ENCODE measurements at regions not wholly inside any gene's neighbourhood (a gene's known extent, or its start where the extent isn't known, plus 50 kb on each side); places are given as distances from the start of the nearest gene placed in this dataset.
A peak's percentile ranks its signal among the peaks of the same experiment; 100 is the strongest.

- H3K4me3 Mint-ChIP-seq: no peak overlapping the region
- no peaks in the 10 kb centered on the region for H3K4me1 ChIP-seq (ENCODE audit: control insufficient read depth, insufficient read depth, low read length, poor library complexity, severe bottlenecking)
- H3K9me3 Mint-ChIP-seq: peaks cover 0 to 31% (median 6%) of the 10 kb centered on the region in 7 donors
- ATAC-seq (ENCODE audit: low read depth in 2 of 2) (no peak), DNase-seq (no peak)
- H3K27me3 ChIP-seq (ENCODE audit: control insufficient read depth, insufficient read depth, low read length): peaks cover 10% of the 10 kb centered on the region
- no peaks in the 10 kb centered on the region for H3K36me3 ChIP-seq (ENCODE audit: control insufficient read depth, insufficient read depth, low read length)
- H3K27ac Mint-ChIP-seq: no peak overlapping the region
- peaks cover 9 to 11% of the 10 kb centered on the region in 2 experiments for H3K9me3 ChIP-seq (ENCODE audit: control insufficient read depth in 2 of 2, low read length in 2 of 2)
- H3K4me3 ChIP-seq (ENCODE audit: low read depth, low read length): no peak overlapping the region
- H3K36me3 Mint-ChIP-seq: peaks cover 4% of the 10 kb centered on the region
- H3K27me3 Mint-ChIP-seq: peaks cover 38% of the 10 kb centered on the region
- no peak overlapping the region for H3K27ac ChIP-seq (ENCODE audit: insufficient read depth, low read length, poor library complexity, severe bottlenecking)
- peaks cover 0 to 5% (median 3%) of the 10 kb centered on the region in 4 donors for H3K4me1 Mint-ChIP-seq
These were observed 81.3 kb upstream of the ITGA6 start for GRCh38 chr2:172345956-172346555.

DNA sequence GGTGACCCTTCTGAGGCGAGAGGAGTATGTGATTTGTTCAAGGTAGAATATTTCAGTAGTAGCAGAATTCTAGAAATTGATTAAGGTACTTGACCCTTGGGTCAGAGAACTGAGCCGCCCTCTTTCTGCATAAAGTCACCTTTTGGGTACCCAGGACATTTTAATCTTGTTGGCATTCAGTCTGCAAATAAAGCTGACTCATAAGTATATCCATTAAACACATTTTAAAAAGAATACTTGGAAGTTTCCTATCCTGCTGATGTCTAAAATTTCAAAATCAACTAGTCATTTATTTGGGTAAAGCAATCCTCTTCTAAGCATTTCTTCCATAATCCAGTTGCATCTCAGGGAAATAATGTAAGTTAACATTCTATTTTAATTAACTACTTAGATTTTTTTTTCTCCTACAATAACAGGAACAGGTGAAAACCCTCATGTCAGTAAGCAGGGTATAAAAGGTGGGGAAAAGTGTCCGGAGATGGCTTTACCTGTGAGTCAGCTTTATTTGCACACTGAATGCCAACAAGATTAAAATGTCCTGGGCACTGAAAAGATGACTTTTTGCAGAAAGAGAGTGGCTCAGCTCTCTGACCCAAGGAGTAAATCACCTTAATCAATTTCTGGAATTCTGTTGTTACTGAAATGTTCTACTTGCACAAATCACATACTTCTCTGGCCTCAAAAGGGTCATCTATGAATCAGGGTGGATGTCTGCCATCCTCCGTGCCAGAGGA, 78.7 kb upstream of the ITGA6 start:
- peaks cover 0 to 28% (median 6%) of the 10 kb centered on the region in 7 donors for H3K9me3 Mint-ChIP-seq
- H3K4me3 Mint-ChIP-seq: no peak overlapping the region
- no peak overlapping the region for H3K27ac Mint-ChIP-seq
- peaks cover 0 to 3% (median under 1%) of the 10 kb centered on the region in 4 donors for H3K4me1 Mint-ChIP-seq
- Histone ChIP-seq H3K27me3 (ENCODE audit: control insufficient read depth, insufficient read depth, low read length) (peaks cover 10% of the 10 kb centered on the region), H3K4me1 (ENCODE audit: control insufficient read depth, insufficient read depth, low read length, poor library complexity, severe bottlenecking) (no peaks in the 10 kb centered on the region), H3K36me3 (ENCODE audit: control insufficient read depth, insufficient read depth, low read length) (no peaks in the 10 kb centered on the region), H3K4me3 (ENCODE audit: low read depth, low read length) (no peak overlapping the region), H3K9me3 (ENCODE audit: control insufficient read depth in 2 of 2, low read length in 2 of 2) (peaks cover 9 to 11% of the 10 kb centered on the region in 2 experiments), H3K27ac (ENCODE audit: insufficient read depth, low read length, poor library complexity, severe bottlenecking) (no peak overlapping the region)
- DNase-seq (no peak), ATAC-seq (ENCODE audit: low read depth in 2 of 2) (no peak)
- H3K27me3 Mint-ChIP-seq: peaks cover 33% of the 10 kb centered on the region
- H3K36me3 Mint-ChIP-seq: peaks cover 2% of the 10 kb centered on the region

- no peaks in the 10 kb centered on the region for H3K4me1 ChIP-seq (ENCODE audit: control insufficient read depth, insufficient read depth, low read length, poor library complexity, severe bottlenecking)
- no peak overlapping the region for H3K27ac ChIP-seq (ENCODE audit: insufficient read depth, low read length, poor library complexity, severe bottlenecking)
- Mint-ChIP-seq H3K4me1 (no peaks in the 10 kb centered on the region), H3K9me3 (peaks cover 0 to 12% (median 2%) of the 10 kb centered on the region in 7 donors), H3K27ac (no peak overlapping the region), H3K27me3 (peaks cover 21% of the 10 kb centered on the region), H3K4me3 (no peak overlapping the region), H3K36me3 (no peaks in the 10 kb centered on the region)
- no peak for ATAC-seq (ENCODE audit: low read depth in 2 of 2)
- no peak for DNase-seq
- peaks cover 0 to 4% of the 10 kb centered on the region in 2 experiments for H3K9me3 ChIP-seq (ENCODE audit: control insufficient read depth in 2 of 2, low read length in 2 of 2)
- no peak overlapping the region for H3K4me3 ChIP-seq (ENCODE audit: low read depth, low read length)
- peaks cover 13% of the 10 kb centered on the region for H3K27me3 ChIP-seq (ENCODE audit: control insufficient read depth, insufficient read depth, low read length)
- no peaks in the 10 kb centered on the region for H3K36me3 ChIP-seq (ENCODE audit: control insufficient read depth, insufficient read depth, low read length)
These were observed 76.4 kb upstream of the ITGA6 start for GRCh38 chr2:172350839-172351479.

GRCh38 chr2:172351586-172351985, 75.8 kb upstream of the ITGA6 start:
- Histone ChIP-seq H3K27ac (ENCODE audit: insufficient read depth, low read length, poor library complexity, severe bottlenecking) (no peak overlapping the region), H3K4me3 (ENCODE audit: low read depth, low read length) (no peak overlapping the region), H3K27me3 (ENCODE audit: control insufficient read depth, insufficient read depth, low read length) (peaks cover 13% of the 10 kb centered on the region), H3K4me1 (ENCODE audit: control insufficient read depth, insufficient read depth, low read length, poor library complexity, severe bottlenecking) (no peaks in the 10 kb centered on the region), H3K9me3 (ENCODE audit: control insufficient read depth in 2 of 2, low read length in 2 of 2) (peaks cover 0 to 4% of the 10 kb centered on the region in 2 experiments), H3K36me3 (ENCODE audit: control insufficient read depth, insufficient read depth, low read length) (no peaks in the 10 kb centered on the region)
- no peaks in the 10 kb centered on the region for H3K4me1 Mint-ChIP-seq
- H3K27me3 Mint-ChIP-seq: peaks cover 18% of the 10 kb centered on the region
- peaks cover 0 to 11% (median 2%) of the 10 kb centered on the region in 7 donors for H3K9me3 Mint-ChIP-seq
- H3K27ac Mint-ChIP-seq: no peak overlapping the region
- ATAC-seq (ENCODE audit: low read depth in 2 of 2): no peak
- DNase-seq: no peak
- H3K4me3 Mint-ChIP-seq: no peak overlapping the region
- H3K36me3 Mint-ChIP-seq: no peaks in the 10 kb centered on the region

GRCh38 chr2:172354347-172354746, 73.0 kb upstream of the ITGA6 start:
- Mint-ChIP-seq H3K27me3 (peaks cover 6% of the 10 kb centered on the region), H3K4me1 (no peaks in the 10 kb centered on the region), H3K27ac (peak overlapping the region in 1 of 3 donors; percentile 36), H3K4me3 (no peak overlapping the region), H3K36me3 (no peaks in the 10 kb centered on the region), H3K9me3 (no peaks in the 10 kb centered on the region)
- no peak overlapping the region for H3K27ac ChIP-seq (ENCODE audit: insufficient read depth, low read length, poor library complexity, severe bottlenecking)
- H3K36me3 ChIP-seq (ENCODE audit: control insufficient read depth, insufficient read depth, low read length): no peaks in the 10 kb centered on the region
- no peak for DNase-seq
- ATAC-seq (ENCODE audit: low read depth in 2 of 2): no peak
- H3K4me1 ChIP-seq (ENCODE audit: control insufficient read depth, insufficient read depth, low read length, poor library complexity, severe bottlenecking): no peaks in the 10 kb centered on the region
- peaks cover 5% of the 10 kb centered on the region for H3K27me3 ChIP-seq (ENCODE audit: control insufficient read depth, insufficient read depth, low read length)
- H3K4me3 ChIP-seq (ENCODE audit: low read depth, low read length): no peak overlapping the region
- H3K9me3 ChIP-seq (ENCODE audit: control insufficient read depth in 2 of 2, low read length in 2 of 2): no peaks in the 10 kb centered on the region

- Mint-ChIP-seq H3K4me3 (no peak overlapping the region), H3K36me3 (no peaks in the 10 kb centered on the region), H3K27ac (peak overlapping the region in 1 of 3 donors; percentile 37), H3K4me1 (no peaks in the 10 kb centered on the region), H3K9me3 (no peaks in the 10 kb centered on the region), H3K27me3 (peaks cover 6% of the 10 kb centered on the region)
- no peaks in the 10 kb centered on the region for H3K36me3 ChIP-seq (ENCODE audit: control insufficient read depth, insufficient read depth, low read length)
- H3K4me1 ChIP-seq (ENCODE audit: control insufficient read depth, insufficient read depth, low read length, poor library complexity, severe bottlenecking): no peaks in the 10 kb centered on the region
- peaks cover 5% of the 10 kb centered on the region for H3K27me3 ChIP-seq (ENCODE audit: control insufficient read depth, insufficient read depth, low read length)
- H3K9me3 ChIP-seq (ENCODE audit: control insufficient read depth in 2 of 2, low read length in 2 of 2): no peaks in the 10 kb centered on the region
- ATAC-seq (ENCODE audit: low read depth in 2 of 2): no peak
- no peak for DNase-seq
- no peak overlapping the region for H3K27ac ChIP-seq (ENCODE audit: insufficient read depth, low read length, poor library complexity, severe bottlenecking)
- no peak overlapping the region for H3K4me3 ChIP-seq (ENCODE audit: low read depth, low read length)
These were observed 69.9 kb upstream of the ITGA6 start for GRCh38 chr2:172357442-172357841.

DNA sequence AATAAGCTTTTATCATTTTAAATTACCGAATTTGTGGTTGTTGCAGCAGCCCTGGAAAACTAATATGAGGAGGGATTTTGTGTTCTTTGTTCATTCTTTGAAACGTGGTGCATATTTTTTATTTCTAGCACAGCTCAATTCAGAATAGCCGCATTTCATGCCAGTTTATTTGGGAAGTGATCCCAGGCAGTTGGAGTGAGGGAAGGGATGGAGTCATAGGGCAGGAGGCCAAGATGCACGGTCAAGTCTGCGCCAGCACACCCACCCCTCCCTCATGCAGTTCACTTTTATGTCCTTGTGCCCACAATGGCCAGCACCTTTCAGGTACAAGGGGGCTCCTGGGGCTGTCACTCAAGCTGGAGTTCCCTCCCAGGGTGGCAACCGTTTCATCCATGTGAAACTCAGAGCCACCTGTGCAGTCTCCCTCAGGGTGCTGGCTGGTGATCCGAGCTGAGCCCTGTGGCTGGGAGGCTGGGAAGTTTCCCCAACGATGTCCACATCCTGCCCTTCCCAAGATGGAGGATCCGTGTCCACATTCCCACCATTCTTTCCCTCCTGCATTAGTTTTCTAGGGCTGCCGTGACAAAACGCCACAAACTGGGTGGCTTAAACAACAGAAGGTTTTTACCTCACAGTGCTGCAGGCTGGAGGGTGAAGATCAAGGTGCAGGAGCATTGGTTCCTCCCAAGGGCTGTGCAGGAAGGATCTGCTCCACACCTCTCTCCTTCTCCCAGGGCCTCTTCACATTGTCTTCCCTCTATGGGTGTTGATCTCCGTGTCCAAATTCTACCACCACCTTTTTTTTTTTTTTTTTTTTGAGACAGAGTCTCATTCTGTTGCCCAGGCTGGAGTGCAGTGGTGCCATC, 68.5 kb upstream of the ITGA6 start:
- Mint-ChIP-seq H3K27me3 (no peaks in the 10 kb centered on the region), H3K36me3 (no peaks in the 10 kb centered on the region), H3K4me1 (no peaks in the 10 kb centered on the region), H3K27ac (peak overlapping the region in 1 of 3 donors; percentile 85), H3K9me3 (no peaks in the 10 kb centered on the region), H3K4me3 (no peak overlapping the region)
- H3K27me3 ChIP-seq (ENCODE audit: control insufficient read depth, insufficient read depth, low read length): peaks cover 5% of the 10 kb centered on the region
- no peak overlapping the region for H3K4me3 ChIP-seq (ENCODE audit: low read depth, low read length)
- H3K36me3 ChIP-seq (ENCODE audit: control insufficient read depth, insufficient read depth, low read length): no peaks in the 10 kb centered on the region
- no peak overlapping the region for H3K27ac ChIP-seq (ENCODE audit: insufficient read depth, low read length, poor library complexity, severe bottlenecking)
- no peak for ATAC-seq (ENCODE audit: low read depth in 2 of 2)
- no peak for DNase-seq
- no peaks in the 10 kb centered on the region for H3K4me1 ChIP-seq (ENCODE audit: control insufficient read depth, insufficient read depth, low read length, poor library complexity, severe bottlenecking)
- H3K9me3 ChIP-seq (ENCODE audit: control insufficient read depth in 2 of 2, low read length in 2 of 2): no peaks in the 10 kb centered on the region
